ENCODE measurements at regions not wholly inside any gene's neighbourhood (a gene's known extent, or its start where the extent isn't known, plus 50 kb on each side); places are given as distances from the start of the nearest gene placed in this dataset.

GRCh38 chr2:144215207-144215606 lies 304.7 kb downstream of the ZEB2 start:
- no peak for DNase-seq (ENCODE audit: low read depth in 2 of 2)

GRCh38 chr2:144213797-144214196 lies 306.1 kb downstream of the ZEB2 start:
- DNase-seq (ENCODE audit: low read depth in 2 of 2), result no peak

DNA sequence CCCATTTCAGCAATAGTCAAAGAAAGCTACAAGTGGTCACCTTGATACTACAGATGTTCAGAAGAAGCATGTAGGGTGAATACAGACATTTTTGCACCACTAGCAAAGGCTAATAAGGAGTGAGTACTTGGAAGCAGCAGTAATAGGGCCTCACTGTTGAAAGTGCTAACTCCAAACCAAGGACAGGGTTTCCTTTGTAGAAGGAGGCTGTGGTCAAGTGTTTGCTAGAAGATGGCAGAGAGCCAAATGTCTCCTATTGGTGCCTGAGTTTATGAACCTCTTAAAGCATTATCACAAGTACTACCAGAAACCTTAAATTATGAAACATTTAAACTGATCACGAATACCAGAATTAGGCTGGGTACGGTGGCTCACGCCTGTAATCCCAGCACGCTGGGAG lies 308.1 kb downstream of the ZEB2 start:
- no peak for DNase-seq (ENCODE audit: low read depth in 2 of 2)

- DNase-seq (ENCODE audit: low read depth in 2 of 2), result no peak
Measured at GRCh38 chr2:144211065-144211464, 308.9 kb downstream of the ZEB2 start.

DNA sequence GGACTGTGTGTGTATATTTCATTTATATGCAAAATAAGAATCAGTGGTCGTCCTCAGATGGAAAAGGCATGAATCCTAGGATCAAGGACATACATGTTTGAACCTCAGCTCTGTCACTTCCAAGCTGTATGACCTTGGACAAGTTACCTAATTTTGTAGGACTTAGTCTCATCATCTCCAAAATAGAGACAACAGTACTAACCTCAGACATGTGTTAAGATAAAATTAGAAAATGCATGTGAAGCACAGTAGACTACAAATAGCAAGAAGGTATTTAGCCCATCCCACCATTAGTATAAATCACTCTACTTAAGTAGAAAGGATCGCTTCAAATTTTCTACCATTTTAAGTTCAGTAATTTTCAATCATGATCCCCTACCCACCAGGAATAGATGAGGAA lies 309.8 kb downstream of the ZEB2 start:
- no peak for DNase-seq (ENCODE audit: low read depth in 2 of 2)

GRCh38 chr2:144208924-144209323 lies 311.0 kb downstream of the ZEB2 start:
- no peak for DNase-seq (ENCODE audit: low read depth in 2 of 2)

DNA sequence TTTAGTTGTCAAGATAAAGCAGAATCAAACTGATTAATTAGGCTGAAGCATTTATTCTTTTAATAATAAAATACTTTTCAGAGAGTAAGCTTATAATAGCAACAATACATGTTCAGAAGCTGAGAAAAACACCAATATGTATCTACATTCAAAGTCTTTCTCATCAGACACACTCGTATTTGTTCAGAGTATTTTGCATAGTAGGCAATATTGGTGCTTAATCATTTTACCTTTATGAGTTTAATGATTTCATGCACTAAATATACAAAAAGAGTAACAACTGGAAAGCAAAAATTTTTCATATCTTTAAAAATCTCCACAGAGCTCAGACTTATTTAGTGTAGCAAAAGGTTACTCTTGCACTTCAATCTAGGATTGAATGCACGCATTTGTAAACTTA lies 313.9 kb downstream of the ZEB2 start:
- no peak for DNase-seq (ENCODE audit: low read depth in 2 of 2)

DNA sequence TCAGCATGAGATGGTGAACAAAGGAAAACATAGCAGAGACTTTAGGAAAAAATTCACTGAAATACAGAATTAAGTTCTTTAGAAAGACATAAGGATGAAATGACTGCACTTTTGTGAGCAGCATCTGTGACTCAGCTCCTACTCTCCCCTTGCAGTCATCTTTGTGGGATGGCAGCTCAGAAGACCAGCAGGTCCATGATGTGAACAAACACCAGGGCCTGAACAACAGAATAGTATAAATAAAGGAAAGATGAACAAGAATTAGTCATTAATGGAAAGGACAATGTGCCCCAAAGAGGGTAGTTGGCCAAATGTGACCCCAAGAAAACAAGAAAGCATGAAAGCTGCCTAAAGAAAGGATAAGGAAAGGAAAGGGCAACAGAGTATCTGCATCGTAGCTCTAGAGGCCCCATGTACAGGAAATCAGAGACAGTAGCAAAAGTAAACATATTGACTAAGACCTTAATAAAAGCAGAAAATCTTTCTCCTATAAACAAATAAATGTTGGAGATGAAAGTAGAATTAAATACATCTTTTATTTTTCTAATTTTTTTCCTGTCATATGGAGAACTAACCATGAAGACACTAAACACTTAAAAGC lies 318.0 kb downstream of the ZEB2 start:
- DNase-seq (ENCODE audit: low read depth in 2 of 2), result peak in 1 of 2 donors; percentile 60

DNA sequence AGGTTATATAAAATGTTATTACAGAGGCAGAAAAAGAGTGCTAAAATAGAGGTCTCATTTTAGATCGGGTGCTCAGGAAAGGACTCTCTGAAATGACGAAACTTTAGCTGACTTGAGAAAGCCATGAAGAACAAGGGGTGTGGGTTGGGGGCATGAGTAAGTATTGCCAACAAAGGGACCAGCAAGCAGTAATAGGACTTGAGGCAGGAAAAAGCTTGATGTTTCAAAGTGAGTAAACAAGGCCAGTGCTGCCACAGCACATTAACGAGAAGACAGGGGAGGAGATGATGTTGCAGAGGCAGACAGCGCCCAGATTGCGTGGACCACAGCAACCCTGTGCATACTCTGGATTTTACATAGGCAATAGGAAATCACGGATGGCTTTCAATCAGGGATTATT lies 318.8 kb downstream of the ZEB2 start:
- no peak for DNase-seq (ENCODE audit: low read depth in 2 of 2)

DNA sequence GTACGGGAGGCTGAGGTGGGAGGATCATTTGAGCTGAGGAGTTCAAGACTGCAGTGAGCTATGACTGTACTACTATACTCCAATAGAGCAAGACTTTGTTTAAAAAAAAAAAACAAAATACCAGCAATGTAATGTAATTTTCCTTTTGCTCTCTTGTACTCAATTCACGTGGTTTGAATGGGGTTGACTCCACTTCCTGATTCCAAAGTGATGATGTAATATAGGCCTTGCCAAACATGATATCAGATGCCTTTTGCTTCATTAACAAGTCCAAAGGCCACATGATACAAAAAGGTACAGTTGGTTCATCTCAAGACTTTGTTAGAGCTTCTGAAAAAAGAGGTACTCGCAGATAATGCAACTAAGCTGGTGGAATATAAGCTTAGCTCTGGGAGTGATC lies 321.8 kb downstream of the ZEB2 start:
- peak; percentile 65 to 73 for DNase-seq (ENCODE audit: low read depth in 2 of 2)

DNA sequence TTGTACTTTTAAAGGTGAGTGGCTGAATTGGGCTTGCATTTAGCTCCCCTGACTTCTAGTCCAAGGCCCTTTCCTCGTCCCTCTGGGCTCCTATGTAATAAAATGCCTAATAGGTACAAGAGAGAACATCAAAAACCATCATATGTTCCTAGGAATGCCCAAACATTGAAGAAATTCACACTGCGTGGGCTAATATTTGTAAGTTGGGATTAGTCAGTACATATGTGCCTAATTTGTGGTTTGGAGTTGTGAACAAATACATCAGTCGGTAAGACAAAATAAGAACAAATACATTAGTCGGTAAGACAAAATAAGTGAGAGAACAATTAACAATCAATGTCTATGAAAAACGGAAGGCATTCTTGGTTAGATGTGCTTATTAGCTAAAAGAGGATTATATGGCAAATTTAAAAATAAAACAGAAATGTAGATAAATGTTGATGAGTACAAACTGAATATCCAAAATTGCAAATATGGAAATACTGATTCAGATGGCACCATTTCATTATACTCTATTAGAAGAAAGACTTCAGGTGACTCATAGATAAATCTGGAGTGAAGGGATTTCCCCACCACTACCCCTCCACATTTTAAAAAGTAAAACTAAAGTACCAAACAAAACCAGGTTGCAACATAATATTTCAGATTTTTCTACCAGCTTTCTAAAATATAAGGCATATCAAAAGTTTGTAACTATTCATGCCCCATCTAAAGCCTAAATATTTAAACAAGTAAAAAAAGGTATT lies 325.4 kb downstream of the ZEB2 start:
- DNase-seq (ENCODE audit: low read depth in 2 of 2), result no peak

- no peak for DNase-seq (ENCODE audit: low read depth in 2 of 2)
Measured at GRCh38 chr2:144190908-144191605, 328.9 kb downstream of the ZEB2 start.

DNA sequence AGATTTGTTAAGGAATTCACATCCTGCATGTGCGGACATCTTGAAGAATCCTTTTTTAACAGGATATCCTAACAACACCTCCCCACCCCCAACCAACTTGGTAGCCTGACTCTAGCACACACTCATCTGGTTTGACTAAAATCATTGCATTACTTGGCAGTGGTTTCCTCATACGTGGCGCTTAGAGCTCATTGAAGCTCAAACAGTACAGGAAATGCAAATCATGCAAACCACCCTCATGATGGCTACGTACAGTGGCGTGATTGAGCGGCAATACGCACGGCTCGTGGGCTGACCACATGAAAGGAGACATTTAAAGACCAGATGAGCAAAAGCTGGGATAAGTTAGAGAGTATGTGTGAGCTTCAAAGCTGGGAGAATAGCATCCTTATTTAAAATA lies 336.2 kb downstream of the ZEB2 start:
- DNase-seq (ENCODE audit: low read depth in 2 of 2), result peak in 1 of 2 donors; percentile 13

- DNase-seq (ENCODE audit: low read depth in 2 of 2), result no peak
Measured at GRCh38 chr2:144181001-144181400, 338.9 kb downstream of the ZEB2 start.

DNA sequence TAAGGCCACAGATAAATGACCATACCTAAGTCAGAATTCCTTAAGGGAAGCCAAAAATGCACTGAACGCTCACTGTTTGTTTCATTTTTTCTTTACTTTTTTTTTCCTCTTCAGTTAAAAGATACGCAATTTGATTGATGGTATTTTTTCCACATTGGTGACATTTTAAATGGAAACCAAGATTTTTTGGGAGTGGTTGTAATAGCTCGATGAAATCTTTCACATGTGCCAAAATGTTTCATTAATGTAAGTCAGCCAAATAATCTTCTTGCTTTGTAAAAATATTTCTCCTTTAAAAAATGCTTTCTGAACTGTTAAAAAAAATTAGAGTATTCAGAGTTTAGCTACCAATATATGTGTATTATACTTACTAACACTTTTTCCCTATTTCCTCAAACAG lies 339.8 kb downstream of the ZEB2 start:
- DNase-seq (ENCODE audit: low read depth in 2 of 2), result no peak

GRCh38 chr2:144170179-144170578 lies 349.7 kb downstream of the ZEB2 start:
- DNase-seq (ENCODE audit: low read depth in 2 of 2), result no peak

DNA sequence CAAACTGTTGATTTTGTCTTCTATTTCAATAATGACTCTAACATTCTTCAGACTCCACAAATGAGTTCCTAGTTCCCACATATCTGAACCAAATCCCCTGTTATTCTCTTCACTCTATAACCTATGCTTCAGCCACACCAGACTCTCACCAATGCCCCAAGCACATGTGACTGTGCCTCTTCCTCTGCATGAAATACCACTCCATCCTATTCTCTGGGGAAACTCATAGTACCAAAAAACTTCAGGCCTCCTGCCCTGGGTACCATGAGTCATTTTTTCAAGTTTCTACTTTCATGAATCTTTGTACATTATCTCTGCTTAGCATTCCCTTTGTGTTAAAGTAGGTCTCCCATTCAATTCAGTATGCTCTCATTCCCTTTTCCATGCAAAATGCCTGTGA lies 353.2 kb downstream of the ZEB2 start:
- no peak for DNase-seq (ENCODE audit: low read depth in 2 of 2)

DNA sequence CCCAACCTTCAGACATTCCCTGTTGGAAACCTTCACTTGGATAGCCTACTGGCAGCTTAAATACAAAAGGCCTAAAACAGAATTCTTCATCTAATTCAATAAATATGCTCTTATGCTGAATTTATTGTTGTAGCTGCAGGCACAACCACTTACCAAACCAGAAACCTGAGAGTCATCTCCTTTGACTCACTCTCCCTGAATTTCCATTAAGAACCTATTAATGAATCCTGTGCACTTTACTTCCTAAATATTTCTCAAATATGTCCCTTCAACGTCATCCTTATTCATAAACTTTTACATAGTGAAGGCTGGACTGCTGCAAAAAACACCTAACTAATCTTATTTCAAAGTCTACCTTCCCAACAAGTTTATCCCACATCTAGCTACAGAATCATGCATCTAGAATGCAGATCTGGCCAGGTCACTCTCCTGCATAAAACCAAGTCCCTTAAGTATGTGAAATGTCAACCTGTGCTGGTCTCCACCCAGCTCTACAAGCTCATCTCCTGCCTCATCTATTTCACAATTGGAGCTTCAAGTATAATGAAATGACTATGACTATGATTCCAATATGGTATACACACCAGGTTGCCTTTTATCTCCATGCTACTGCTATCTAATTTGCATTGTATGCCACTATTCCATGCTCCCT lies 354.2 kb downstream of the ZEB2 start:
- DNase-seq (ENCODE audit: low read depth in 2 of 2), result no peak

DNA sequence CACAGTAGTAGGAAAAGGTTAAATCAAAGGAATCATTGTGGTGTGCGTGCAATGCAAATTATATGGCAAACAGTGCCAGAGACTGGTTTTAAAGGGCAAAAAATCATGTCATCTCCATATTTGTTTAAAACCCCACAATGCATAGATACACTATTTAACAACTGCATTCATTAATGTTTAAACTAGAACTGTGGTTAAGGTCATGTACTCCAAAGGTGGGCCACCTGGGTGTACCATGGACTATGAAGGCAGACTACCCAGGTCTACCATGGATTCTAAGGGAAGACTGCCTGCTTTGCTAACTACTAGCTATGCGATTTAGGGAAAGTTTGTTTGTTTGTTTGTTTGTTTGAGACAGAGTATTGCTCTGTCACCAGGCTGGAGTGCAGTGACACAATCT lies 356.3 kb downstream of the ZEB2 start:
- DNase-seq (ENCODE audit: low read depth in 2 of 2), result no peak

DNA sequence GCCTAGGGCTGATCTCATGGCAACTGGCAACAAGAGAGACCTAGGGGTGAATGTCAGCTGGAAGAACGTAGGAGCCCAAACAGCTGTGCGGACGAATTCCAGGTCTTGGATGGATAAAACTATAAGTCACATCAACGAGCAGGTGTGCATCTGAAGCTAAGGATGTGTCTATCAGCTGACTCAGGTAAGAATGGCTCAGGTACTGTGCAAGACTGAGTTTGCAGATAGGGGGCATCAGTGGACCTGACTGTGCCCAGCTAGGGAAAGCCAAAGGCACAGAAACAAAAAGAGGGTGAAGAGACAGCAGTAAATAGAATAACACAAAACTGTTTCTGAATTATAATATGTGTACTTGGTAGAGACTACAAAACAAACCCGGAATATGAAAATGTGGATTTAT lies 357.3 kb downstream of the ZEB2 start:
- peak in 1 of 2 donors; percentile 46 for DNase-seq (ENCODE audit: low read depth in 2 of 2)

GRCh38 chr2:144161061-144161460 lies 358.9 kb downstream of the ZEB2 start:
- no peak for DNase-seq (ENCODE audit: low read depth in 2 of 2)

DNA sequence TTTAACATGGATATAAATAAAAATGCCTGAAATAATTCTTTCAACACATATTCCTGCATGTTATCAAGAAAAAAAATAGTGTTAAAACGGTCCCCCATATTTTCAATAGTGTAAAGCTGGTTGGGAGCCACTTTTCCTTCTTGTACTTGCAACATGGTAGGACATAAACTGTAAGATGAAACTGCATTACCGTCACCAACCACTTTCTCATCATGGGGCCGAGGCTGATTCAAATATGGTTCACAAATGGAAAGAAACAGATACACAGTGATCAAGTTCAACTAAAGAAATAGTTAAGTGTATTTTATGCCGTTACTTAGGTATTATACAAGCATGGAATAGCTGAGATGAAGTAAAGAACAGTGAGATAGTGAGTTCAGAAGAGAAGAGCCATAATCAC lies 360.7 kb downstream of the ZEB2 start:
- no peak for DNase-seq (ENCODE audit: low read depth in 2 of 2)
